ENCODE measurements at regions not wholly inside any gene's neighbourhood (a gene's known extent, or its start where the extent isn't known, plus 50 kb on each side); places are given as distances from the start of the nearest gene placed in this dataset.
"Not testable (repeated sequence)": the region's sequence is repeated elsewhere in the genome, so short reads cannot be mapped to it uniquely, and the experiment has no call there.

DNA sequence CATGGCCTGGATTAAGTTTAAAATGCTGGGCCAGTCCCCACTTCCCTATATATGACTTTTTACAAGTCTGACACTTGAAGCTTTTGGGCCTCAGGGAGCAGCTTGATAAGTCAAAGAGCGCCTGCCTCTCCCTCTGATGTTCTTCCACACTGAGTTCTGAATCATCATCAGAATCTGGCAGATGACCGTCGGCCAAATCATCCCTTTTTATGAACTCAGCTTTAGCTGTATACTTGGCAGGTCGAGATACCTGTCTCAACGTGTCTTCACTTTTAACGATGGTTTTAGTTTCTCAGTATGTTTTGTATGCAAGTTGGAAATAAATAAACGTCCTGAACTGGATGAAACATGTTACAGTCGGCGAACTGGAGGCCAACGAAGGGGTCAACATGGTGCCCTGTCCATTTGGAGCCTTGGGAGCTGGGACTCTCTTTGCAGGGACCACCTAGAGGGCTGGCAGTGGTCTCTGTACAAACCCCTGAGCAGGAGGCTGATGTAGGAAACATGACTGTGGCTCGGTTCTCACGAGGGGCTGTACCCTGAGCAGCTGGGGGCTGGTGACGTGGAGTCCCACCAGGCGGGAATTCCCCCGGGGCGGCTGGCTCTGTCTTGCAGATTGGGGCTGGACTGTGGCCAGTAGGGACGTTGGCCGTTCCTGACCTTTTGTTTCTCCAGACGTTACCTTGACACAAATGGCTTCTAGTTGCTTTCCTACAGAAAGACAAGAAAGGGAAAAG is 192.2 kb upstream of the PRKX start:
- DNase-seq (ENCODE audit: low read depth); H3K4me3 ChIP-seq (ENCODE audit: low read depth, low read length): not testable (repeated sequence)

DNA sequence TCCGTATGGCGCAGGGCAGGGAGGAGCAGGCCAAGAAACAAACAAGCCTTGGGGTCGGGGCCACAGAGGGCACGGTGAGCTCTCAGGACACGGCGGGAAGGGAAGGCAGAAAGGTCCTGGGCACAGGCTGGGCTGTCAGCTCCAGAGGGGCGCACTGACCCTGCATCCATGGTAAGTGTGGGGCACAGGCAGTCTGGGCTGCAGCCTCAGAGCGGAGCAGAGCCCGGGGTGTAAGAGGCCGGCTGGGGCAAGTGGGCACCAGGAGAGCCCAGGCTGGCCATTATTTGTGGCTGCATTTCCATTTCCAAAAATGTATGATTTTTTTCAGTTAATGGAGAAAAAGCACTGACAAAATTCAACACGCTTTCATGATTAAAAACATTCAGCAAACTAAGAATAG is 188.8 kb upstream of the PRKX start:
- H3K4me3 ChIP-seq (ENCODE audit: low read depth, low read length); DNase-seq (ENCODE audit: low read depth): not testable (repeated sequence)

DNA sequence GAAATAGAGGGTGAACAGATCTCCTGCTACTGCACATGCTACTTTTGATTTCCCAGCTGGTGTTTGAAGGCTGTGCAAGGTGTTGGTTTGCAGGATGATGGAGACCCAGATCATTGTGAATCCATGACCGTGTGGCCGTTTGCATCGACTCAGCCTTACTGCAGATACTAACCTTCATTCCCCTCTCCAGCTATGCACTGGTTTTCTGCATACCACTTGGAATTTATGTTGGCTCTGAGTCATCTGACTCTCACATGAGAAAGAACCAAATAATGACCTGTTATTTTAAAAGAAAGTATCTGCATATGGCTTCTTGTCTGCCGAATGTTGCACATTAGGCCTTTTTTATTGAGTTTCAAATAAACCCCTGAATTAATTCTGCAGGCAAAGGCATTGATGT is 183.3 kb upstream of the PRKX start:
- DNase-seq (ENCODE audit: low read depth); H3K4me3 ChIP-seq (ENCODE audit: low read depth, low read length): not testable (repeated sequence)

DNA sequence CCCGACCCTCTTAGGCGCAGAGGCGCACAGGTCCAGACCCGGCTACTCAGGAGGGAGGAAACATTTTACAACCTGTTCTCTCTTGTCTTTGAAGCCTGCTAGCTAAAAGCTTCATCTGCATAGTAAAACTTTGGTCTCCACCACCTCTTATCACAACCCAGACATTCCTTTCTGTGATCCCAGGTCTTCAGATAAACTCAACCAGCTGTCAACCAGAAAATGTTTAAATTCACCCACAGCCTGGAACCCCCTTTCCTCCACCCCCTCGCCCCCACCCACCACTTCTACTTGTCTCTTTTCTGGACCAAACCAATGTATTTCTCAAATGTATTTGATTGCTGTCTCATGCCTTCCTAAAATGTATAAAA is 169.1 kb upstream of the PRKX start:
- DNase-seq (ENCODE audit: low read depth); H3K4me3 ChIP-seq (ENCODE audit: low read depth, low read length): not testable (repeated sequence)

DNA sequence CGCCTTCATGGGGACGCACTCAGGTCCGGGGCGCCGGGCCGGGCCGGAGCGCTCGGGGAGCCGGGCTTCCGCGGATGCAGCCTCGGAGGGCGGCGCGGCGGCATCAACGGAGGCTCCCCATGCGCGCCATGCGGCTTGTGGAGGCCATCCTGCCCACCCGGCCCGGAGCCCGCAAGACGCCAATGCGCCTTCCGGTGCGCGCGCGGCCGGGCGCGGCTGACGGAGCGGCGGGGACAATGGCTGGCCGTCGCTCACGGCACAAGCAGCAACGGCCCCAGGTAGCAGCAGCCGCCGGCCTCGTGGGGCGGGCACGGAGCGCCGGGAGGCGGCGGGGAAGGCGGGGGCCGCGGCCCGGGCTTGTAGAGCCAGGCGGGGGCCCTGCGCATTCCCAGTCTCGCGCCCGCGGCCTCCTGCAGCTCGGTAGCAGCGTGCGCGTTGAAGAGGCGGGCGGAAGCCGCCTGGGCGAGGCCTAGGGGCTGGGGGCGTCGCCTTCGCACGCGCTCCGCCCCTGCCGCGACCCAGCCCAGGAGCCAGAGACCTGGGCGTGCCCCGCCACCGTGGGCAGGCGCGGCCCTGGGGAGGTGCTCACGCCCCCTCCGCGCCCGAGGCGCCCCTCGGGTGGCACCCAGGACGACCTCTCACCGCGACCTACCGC is 168.6 kb upstream of the PRKX start:
- DNase-seq (ENCODE audit: low read depth); H3K4me3 ChIP-seq (ENCODE audit: low read depth, low read length): not testable (repeated sequence)

DNA sequence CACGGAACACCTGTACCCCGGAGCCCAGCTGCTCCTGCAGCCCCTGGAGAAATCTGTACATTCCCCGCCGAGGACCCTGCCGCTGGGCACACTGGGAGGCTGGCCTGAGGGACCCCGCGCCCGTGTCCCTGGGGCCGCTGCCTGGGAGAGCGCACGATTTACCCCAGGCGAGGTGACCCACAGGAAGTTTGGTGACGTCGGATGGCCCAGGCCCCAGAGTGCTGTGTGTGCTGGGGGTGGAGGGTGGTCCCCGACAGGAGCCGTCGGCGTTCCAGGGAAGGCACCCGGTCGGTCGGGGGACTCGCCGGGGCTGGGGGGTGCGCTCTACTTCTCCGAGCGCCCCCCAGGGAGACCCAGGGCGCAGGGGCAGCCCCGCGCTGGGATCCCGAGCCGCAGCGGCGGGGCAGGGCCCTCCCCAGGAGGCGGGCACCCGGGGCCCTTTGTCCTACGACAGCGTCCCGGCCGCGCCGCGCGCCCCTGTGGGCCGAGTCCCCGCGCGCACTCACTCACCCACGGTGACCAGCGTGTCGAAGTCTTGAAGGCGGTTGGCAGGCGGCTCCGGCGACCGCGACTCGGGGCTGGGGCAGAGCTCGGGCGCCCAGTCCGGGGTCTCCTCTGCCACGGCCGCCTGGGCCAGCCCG is 167.9 kb upstream of the PRKX start:
- not testable (repeated sequence) for H3K4me3 ChIP-seq (ENCODE audit: low read depth, low read length); DNase-seq (ENCODE audit: low read depth)

DNA sequence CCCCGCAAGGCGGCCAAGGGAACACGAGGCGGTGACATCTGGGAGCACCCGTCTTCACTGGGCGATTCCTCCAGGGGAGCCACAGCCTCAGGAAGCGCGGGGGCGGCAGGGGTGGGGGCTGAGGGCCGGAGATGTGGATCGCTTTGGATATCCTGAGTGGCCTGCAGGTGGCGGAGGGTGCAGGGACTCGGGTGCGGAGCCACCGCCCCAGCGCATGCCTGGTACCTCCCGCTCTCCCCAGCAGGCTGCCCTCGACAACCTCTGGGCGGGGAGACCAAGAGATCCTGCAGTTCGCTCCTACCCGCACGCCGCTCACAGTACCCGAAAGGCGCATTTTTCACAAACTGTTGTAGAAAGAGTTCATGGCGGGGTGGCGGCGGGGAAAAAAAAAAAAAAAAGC is 162.9 kb upstream of the PRKX start:
- not testable (repeated sequence) for H3K4me3 ChIP-seq (ENCODE audit: low read depth, low read length); DNase-seq (ENCODE audit: low read depth)

DNA sequence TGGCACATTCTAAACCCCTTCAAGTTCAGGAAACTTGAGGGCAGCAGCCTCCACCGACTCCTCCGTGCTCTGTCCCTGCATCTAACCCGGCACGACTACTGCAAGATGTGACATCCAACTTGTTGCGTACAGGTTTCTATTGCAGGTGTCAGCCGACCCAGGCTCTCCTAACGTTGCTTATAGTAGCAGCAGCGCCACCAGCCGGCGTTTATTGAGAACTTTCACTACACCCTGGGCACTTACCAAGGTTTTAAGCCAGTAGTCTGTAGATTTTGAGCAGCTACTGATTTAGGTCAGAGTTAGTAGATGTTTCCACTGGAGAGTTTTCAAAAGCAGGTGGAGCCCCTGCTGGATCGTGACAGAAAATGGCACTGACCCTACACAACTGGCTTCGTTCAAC is 162.2 kb upstream of the PRKX start:
- H3K4me3 ChIP-seq (ENCODE audit: low read depth, low read length); DNase-seq (ENCODE audit: low read depth): not testable (repeated sequence)

DNA sequence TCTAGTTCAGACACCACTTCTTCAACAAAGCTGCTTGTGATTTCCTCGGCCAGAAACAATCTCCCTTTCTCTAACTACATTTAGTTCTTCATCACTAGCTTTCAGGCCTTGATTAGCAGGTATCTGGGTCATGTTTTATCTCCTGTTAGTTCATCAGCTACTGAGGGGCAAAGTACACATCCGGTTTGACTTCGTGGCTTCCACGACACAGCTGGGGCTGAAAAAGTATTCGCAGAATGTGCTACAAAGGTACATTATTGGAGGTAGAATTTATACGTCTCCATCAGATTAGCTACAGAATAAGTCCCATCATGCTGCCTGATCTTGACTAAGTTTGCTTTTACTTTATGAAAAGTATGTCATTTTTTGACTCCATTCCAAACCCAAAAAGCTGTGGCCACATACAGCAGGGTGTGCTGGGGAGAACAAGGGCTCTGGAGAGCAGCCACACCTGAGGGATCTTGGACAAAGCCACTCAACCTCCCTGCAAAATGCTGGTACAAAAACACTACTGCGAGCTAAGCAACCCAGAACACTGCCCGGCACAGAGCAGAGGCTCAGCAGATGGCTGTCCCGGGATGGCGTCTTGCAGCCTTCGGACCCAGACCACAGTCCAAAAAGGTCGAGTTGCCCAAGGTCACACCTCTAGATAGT is 158.9 kb upstream of the PRKX start:
- DNase-seq (ENCODE audit: low read depth); H3K4me3 ChIP-seq (ENCODE audit: low read depth, low read length): not testable (repeated sequence)

DNA sequence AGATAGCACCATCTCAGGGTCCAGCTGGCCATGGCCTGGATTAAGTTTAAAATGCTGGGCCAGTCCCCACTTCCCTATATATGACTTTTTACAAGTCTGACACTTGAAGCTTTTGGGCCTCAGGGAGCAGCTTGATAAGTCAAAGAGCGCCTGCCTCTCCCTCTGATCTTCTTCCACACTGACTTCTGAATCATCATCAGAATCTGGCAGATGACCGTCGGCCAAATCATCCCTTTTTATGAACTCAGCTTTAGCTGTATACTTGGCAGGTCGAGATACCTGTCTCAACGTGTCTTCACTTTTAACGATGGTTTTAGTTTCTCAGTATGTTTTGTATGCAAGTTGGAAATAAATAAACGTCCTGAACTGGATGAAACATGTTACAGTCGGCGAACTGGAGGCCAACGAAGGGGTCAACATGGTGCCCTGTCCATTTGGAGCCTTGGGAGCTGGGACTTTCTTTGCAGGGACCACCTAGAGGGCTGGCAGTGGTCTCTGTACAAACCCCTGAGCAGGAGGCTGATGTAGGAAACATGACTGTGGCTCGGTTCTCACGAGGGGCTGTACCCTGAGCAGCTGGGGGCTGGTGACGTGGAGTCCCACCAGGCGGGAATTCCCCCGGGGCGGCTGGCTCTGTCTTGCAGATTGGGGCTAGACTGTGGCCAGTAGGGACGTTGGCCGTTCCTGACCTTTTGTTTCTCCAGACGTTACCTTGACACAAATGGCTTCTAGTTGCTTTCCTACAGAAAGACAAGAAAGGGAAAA is 153.8 kb upstream of the PRKX start:
- H3K4me3 ChIP-seq (ENCODE audit: low read depth, low read length); DNase-seq (ENCODE audit: low read depth): not testable (repeated sequence)

DNA sequence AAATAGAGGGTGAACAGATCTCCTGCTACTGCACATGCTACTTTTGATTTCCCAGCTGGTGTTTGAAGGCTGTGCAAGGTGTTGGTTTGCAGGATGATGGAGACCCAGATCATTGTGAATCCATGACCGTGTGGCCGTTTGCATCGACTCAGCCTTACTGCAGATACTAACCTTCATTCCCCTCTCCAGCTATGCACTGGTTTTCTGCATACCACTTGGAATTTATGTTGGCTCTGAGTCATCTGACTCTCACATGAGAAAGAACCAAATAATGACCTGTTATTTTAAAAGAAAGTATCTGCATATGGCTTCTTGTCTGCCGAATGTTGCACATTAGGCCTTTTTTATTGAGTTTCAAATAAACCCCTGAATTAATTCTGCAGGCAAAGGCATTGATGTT is 144.9 kb upstream of the PRKX start:
- H3K4me3 ChIP-seq (ENCODE audit: low read depth, low read length); DNase-seq (ENCODE audit: low read depth): not testable (repeated sequence)

DNA sequence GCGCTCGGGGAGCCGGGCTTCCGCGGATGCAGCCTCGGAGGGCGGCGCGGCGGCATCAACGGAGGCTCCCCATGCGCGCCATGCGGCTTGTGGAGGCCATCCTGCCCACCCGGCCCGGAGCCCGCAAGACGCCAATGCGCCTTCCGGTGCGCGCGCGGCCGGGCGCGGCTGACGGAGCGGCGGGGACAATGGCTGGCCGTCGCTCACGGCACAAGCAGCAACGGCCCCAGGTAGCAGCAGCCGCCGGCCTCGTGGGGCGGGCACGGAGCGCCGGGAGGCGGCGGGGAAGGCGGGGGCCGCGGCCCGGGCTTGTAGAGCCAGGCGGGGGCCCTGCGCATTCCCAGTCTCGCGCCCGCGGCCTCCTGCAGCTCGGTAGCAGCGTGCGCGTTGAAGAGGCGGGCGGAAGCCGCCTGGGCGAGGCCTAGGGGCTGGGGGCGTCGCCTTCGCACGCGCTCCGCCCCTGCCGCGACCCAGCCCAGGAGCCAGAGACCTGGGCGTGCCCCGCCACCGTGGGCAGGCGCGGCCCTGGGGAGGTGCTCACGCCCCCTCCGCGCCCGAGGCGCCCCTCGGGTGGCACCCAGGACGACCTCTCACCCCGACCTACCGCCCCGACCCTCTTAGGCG is 130.2 kb upstream of the PRKX start:
- not testable (repeated sequence) for H3K4me3 ChIP-seq (ENCODE audit: low read depth, low read length); DNase-seq (ENCODE audit: low read depth)

DNA sequence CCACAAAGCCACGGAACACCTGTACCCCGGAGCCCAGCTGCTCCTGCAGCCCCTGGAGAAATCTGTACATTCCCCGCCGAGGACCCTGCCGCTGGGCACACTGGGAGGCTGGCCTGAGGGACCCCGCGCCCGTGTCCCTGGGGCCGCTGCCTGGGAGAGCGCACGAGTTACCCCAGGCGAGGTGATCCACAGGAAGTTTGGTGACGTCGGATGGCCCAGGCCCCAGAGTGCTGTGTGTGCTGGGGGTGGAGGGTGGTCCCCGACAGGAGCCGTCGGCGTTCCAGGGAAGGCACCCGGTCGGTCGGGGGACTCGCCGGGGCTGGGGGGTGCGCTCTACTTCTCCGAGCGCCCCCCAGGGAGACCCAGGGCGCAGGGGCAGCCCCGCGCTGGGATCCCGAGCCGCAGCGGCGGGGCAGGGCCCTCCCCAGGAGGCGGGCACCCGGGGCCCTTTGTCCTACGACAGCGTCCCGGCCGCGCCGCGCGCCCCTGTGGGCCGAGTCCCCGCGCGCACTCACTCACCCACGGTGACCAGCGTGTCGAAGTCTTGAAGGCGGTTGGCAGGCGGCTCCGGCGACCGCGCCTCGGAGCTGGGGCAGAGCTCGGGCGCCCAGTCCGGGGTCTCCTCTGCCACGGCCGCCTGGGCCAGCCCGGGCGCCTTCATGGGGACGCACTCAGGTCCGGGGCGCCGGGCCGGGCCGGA is 129.5 kb upstream of the PRKX start:
- H3K4me3 ChIP-seq (ENCODE audit: low read depth, low read length); DNase-seq (ENCODE audit: low read depth): not testable (repeated sequence)

DNA sequence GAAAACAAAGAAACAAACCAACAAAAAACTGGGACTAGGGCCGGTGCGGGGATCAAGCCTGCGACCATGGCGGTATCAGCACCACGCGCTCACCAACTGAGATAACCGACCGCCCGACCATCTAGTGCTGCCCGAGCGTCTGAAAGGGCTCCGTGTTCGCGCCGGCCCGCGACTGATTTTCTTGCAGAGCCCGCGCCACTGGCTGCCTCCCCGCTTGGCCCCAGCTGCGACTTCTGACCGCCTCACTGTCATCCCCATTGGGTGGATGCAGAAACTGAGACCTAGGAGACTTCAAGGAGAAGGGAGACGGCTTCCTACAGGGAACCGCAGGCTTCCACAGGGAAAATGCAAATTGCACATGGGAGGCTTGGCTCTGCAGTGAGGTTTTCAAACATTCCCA is 125.3 kb upstream of the PRKX start:
- not testable (repeated sequence) for DNase-seq (ENCODE audit: low read depth); H3K4me3 ChIP-seq (ENCODE audit: low read depth, low read length)

DNA sequence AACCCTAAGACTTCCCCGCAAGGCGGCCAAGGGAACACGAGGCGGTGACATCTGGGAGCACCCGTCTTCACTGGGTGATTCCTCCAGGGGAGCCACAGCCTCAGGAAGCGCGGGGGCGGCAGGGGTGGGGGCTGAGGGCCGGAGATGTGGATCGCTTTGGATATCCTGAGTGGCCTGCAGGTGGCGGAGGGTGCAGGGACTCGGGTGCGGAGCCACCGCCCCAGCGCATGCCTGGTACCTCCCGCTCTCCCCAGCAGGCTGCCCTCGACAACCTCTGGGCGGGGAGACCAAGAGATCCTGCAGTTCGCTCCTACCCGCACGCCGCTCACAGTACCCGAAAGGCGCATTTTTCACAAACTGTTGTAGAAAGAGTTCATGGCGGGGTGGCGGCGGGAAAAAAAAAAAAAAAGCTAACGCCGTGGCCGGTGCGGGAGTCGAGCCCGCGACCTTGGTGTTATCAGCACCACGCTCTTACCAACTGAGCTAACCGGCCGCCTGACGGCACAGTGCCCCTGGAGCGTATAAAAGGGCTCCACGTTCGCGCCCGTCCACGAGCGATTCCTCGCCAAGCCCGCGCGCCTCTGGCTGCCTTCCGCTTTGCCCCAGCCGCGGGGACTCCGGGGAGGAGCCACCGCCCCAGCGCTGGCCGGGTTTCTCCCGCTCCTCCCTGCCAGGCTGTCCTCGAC is 124.7 kb upstream of the PRKX start:
- DNase-seq (ENCODE audit: low read depth); H3K4me3 ChIP-seq (ENCODE audit: low read depth, low read length): not testable (repeated sequence)

DNA sequence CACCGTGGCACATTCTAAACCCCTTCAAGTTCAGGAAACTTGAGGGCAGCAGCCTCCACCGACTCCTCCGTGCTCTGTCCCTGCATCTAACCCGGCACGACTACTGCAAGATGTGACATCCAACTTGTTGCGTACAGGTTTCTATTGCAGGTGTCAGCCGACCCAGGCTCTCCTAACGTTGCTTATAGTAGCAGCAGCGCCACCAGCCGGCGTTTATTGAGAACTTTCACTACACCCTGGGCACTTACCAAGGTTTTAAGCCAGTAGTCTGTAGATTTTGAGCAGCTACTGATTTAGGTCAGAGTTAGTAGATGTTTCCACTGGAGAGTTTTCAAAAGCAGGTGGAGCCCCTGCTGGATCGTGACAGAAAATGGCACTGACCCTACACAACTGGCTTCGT is 123.8 kb upstream of the PRKX start:
- H3K4me3 ChIP-seq (ENCODE audit: low read depth, low read length); DNase-seq (ENCODE audit: low read depth): not testable (repeated sequence)

DNA sequence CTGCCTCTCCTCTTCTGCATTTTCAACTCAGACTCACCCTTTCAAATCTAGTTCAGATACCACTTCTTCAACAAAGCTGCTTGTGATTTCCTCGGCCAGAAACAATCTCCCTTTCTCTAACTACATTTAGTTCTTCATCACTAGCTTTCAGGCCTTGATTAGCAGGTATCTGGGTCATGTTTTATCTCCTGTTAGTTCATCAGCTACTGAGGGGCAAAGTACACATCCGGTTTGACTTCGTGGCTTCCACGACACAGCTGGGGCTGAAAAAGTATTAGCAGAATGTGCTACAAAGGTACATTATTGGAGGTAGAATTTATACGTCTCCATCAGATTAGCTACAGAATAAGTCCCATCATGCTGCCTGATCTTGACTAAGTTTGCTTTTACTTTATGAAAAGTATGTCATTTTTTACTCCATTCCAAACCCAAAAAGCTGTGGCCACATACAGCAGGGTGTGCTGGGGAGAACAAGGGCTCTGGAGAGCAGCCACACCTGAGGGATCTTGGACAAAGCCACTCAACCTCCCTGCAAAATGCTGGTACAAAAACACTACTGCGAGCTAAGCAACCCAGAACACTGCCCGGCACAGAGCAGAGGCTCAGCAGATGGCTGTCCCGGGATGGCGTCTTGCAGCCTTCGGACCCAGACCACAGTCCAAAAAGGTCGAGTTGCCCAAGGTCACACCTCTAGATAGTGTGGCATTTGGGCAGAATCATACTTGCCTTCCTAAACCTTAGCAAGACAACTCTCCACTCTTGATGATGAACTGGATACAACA is 120.5 kb upstream of the PRKX start:
- H3K4me3 ChIP-seq (ENCODE audit: low read depth, low read length); DNase-seq (ENCODE audit: low read depth): not testable (repeated sequence)
